ENCODE measurements at regions not wholly inside any gene's neighbourhood (a gene's known extent, or its start where the extent isn't known, plus 50 kb on each side); places are given as distances from the start of the nearest gene placed in this dataset.

DNA sequence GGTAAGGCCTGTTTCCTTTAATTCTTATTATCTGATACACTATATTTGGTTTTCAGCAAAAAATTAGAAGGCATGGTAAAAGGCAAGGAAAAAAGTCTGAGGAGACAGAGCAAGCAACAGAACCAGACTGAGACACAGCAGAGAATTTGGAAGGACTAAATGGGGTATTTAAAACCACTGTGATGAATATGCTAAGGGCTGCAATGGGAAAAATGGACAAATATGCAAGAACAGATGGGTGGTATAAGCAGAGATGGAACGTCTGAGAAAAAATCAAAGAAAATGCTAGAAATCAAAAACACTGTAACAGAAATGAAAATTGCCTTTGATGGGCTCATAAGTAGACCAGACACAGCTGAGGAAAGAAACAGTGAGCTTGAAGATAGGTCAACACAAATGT lies 50.8 kb upstream of the NSMCE3 start:
- Histone ChIP-seq H3K4me2 (no peak overlapping the region), H3K4me3 (no peak overlapping the region), H3K79me2 (ENCODE audit: low read depth) (no peaks in the 10 kb centered on the region), H3K9me3 (ENCODE audit: low read depth) (no peaks in the 10 kb centered on the region), H3K27ac (no peak overlapping the region), H3K9ac (no peak overlapping the region), H3F3A (ENCODE audit: low read depth) (no peaks in the 10 kb centered on the region), H2AFZ (replicated peaks) (no peak overlapping the region), H3K4me1 (peaks cover 16% of the 10 kb centered on the region), H3K36me3 (no peaks in the 10 kb centered on the region), H3K27me3 (no peaks in the 10 kb centered on the region), H4K20me1 (ENCODE audit: low read depth) (no peaks in the 10 kb centered on the region)
- TF ChIP-seq EZH2phosphoT487 (IDR thresholded peaks at IDR 0.05) (no peak), CTCF (IDR thresholded peaks at IDR 0.05) (no peak), EZH2 (IDR thresholded peaks at IDR 0.05) (no peak)
- peaks cover 10% of the 10 kb centered on the region for H3K4me1 Mint-ChIP-seq
- no peak overlapping the region for H3K4me3 Mint-ChIP-seq
- no peak for DNase-seq (ENCODE audit: low spot score)
- H3K36me3 Mint-ChIP-seq: no peaks in the 10 kb centered on the region
- H3K9me3 Mint-ChIP-seq: peaks cover 12% of the 10 kb centered on the region
- H3K27ac Mint-ChIP-seq: no peak overlapping the region
- no peaks in the 10 kb centered on the region for H3K27me3 Mint-ChIP-seq (ENCODE audit: insufficient read depth, low read depth)

- peaks cover 16% of the 10 kb centered on the region for H3K4me1 ChIP-seq
- no peak for TF ChIP-seq EZH2phosphoT487 (IDR thresholded peaks at IDR 0.05)
- no peak for TF ChIP-seq EZH2 (IDR thresholded peaks at IDR 0.05)
- TF ChIP-seq CTCF (IDR thresholded peaks at IDR 0.05): no peak
- H3K27ac ChIP-seq: no peak overlapping the region
- Mint-ChIP-seq H3K4me3 (no peak overlapping the region), H3K9me3 (peaks cover 9% of the 10 kb centered on the region), H3K36me3 (no peaks in the 10 kb centered on the region), H3K4me1 (peaks cover 10% of the 10 kb centered on the region), H3K27me3 (ENCODE audit: insufficient read depth, low read depth) (no peaks in the 10 kb centered on the region), H3K27ac (no peak overlapping the region)
- H3K9ac ChIP-seq: no peak overlapping the region
- no peak overlapping the region for H2AFZ ChIP-seq (replicated peaks)
- H3K4me2 ChIP-seq: no peak overlapping the region
- H3F3A ChIP-seq (ENCODE audit: low read depth): no peaks in the 10 kb centered on the region
- H4K20me1 ChIP-seq (ENCODE audit: low read depth): no peaks in the 10 kb centered on the region
- no peaks in the 10 kb centered on the region for H3K9me3 ChIP-seq (ENCODE audit: low read depth)
- no peaks in the 10 kb centered on the region for H3K27me3 ChIP-seq
- H3K36me3 ChIP-seq: no peaks in the 10 kb centered on the region
- H3K79me2 ChIP-seq (ENCODE audit: low read depth): no peaks in the 10 kb centered on the region
- DNase-seq (ENCODE audit: low spot score): no peak
- no peak overlapping the region for H3K4me3 ChIP-seq
Observed at GRCh38 chr15:29319823-29320222, 50.2 kb upstream of the NSMCE3 start.
